ENCODE measurements at regions not wholly inside any gene's neighbourhood (a gene's known extent, or its start where the extent isn't known, plus 50 kb on each side); places are given as distances from the start of the nearest gene placed in this dataset.

- no peak for DNase-seq
Observed at GRCh38 chr13:74052402-74052928, 81.7 kb downstream of the KLF12 start.

DNA sequence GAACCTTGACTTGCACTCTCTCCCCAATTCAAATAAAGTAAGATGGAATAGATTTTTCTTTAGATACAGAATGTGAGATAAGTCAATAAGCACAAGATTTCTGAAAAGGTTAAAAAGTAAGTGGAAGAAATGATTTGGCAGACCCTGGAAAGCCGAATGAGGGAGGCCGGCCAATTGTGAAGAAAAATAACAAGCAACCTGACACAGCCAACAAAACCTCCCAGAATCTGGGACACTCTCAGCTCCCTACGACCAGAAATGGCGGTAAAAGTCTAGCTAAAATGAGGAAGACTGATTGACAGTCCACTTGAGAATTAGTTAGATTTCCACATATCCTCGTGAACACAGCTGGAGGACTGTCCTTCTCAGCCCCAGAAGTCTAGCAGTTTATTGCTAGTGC, 85.4 kb downstream of the KLF12 start:
- H3K9me3 ChIP-seq, result no peaks in the 10 kb centered on the region
- H3K36me3 ChIP-seq, result no peaks in the 10 kb centered on the region
- no peak for DNase-seq
- H3K27me3 ChIP-seq, result no peaks in the 10 kb centered on the region
- no peak overlapping the region for H3K4me3 ChIP-seq

More at GRCh38 chr13:74052402-74052928, 81.7 kb downstream of the KLF12 start:
- no peaks in the 10 kb centered on the region for H3K27me3 ChIP-seq
- no peaks in the 10 kb centered on the region for H3K36me3 ChIP-seq
- H3K9me3 ChIP-seq, result no peaks in the 10 kb centered on the region
- H3K4me3 ChIP-seq, result no peak overlapping the region

GRCh38 chr13:74047931-74048600, 86.1 kb downstream of the KLF12 start:
- Histone ChIP-seq H3K27me3 (no peaks in the 10 kb centered on the region), H3K9me3 (no peaks in the 10 kb centered on the region), H3K4me3 (no peak overlapping the region), H3K36me3 (no peaks in the 10 kb centered on the region)
- no peak for DNase-seq

DNA sequence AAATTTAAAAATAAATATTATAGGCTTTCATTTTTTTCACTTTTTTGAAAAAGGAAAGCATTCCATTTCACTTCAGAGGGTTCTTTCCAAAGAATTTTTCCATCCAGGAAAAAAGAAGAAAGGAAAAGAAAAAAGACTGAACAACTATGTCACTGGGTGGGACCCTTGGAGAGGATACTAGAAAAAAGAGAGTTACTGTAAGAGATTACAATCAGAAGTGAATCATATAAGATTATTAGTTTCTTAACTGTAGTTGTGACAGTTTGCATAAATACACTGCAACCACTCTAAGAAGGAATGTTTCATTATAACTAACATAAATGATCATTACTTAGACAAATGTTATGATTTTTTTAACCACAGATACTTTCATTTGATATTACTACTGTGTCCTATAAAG, 87.8 kb downstream of the KLF12 start:
- no peaks in the 10 kb centered on the region for H3K27me3 ChIP-seq
- H3K4me3 ChIP-seq, result no peak overlapping the region
- H3K9me3 ChIP-seq, result no peaks in the 10 kb centered on the region
- no peak for DNase-seq
- H3K36me3 ChIP-seq, result no peaks in the 10 kb centered on the region

- Histone ChIP-seq H3K27me3 (no peaks in the 10 kb centered on the region), H3K36me3 (no peaks in the 10 kb centered on the region), H3K9me3 (no peaks in the 10 kb centered on the region), H3K4me3 (no peak overlapping the region)
- DNase-seq, result no peak
Observed at GRCh38 chr13:74045583-74045982, 88.6 kb downstream of the KLF12 start.

GRCh38 chr13:74043237-74043636, 91.0 kb downstream of the KLF12 start:
- DNase-seq, result no peak

DNA sequence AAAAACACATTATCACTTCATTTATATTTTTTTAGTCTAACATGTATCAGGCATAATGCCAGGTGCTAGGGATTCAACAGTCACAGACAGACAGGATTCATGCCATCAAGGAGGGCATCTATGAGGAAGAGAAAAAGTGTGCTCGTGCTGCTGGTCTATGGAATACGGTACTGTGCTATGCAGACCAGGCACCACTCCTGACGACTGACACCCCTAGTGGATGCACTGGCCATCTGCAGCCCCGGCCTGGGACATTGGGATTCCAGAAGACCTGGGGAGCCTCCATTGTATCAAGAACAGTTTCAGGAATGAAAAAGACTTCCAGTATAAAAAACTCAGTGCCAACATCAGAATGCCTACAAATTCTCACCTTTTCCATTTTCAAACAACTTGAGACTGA, 94.0 kb downstream of the KLF12 start:
- no peaks in the 10 kb centered on the region for H3K36me3 ChIP-seq
- no peak overlapping the region for H3K4me3 ChIP-seq
- DNase-seq, result peak; percentile 38
- H3K27me3 ChIP-seq, result no peaks in the 10 kb centered on the region
- H3K9me3 ChIP-seq, result no peaks in the 10 kb centered on the region

More at GRCh38 chr13:74043237-74043636, 91.0 kb downstream of the KLF12 start:
- no peaks in the 10 kb centered on the region for H3K27me3 ChIP-seq
- H3K9me3 ChIP-seq, result no peaks in the 10 kb centered on the region
- no peaks in the 10 kb centered on the region for H3K36me3 ChIP-seq
- H3K4me3 ChIP-seq, result no peak overlapping the region

GRCh38 chr13:74039667-74040066, 94.5 kb downstream of the KLF12 start:
- H3K36me3 ChIP-seq, result no peaks in the 10 kb centered on the region
- DNase-seq, result no peak
- no peaks in the 10 kb centered on the region for H3K27me3 ChIP-seq
- H3K4me3 ChIP-seq, result no peak overlapping the region
- H3K9me3 ChIP-seq, result no peaks in the 10 kb centered on the region

DNA sequence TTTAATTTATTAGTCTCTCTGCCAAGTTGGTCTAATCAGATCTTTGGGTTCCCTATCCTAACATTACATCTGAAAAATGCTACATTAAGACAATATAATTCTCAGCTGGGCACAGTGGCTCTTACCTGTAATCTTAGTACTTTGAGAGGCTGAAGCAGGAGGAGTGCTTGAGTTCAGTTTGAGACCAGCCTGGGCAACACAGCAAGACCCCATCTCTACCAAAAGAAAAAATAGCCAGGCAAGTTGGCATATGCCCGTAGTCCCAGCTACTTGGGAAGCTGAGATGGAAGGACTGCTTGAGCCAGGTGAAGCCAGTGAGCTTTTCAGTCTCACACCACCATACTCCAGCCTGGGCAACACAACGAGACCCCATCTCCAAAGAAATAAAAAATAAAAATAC, 95.0 kb downstream of the KLF12 start:
- no peaks in the 10 kb centered on the region for H3K36me3 ChIP-seq
- no peaks in the 10 kb centered on the region for H3K27me3 ChIP-seq
- H3K9me3 ChIP-seq, result no peaks in the 10 kb centered on the region
- no peak overlapping the region for H3K4me3 ChIP-seq
- no peak for DNase-seq

DNA sequence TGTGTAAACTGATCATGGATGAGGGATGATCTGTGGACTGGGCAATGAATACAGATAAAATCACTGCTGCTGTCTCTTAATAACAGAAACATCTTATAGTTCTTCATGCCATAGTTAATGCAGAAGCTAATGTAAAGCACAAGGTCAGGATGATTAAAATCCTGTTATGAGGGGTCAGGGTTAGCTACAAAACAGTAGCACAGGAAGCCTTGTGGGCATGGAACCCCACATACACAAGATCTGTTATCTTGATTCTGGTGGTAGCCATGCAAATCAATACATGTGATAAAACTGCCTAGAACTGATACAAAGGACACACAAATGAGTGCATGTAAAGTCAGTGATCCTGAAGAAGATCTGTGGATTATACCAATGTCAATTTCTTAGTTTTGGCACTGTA, 96.4 kb downstream of the KLF12 start:
- no peaks in the 10 kb centered on the region for H3K27me3 ChIP-seq
- H3K4me3 ChIP-seq, result no peak overlapping the region
- DNase-seq, result no peak
- no peaks in the 10 kb centered on the region for H3K9me3 ChIP-seq
- H3K36me3 ChIP-seq, result no peaks in the 10 kb centered on the region

- H3K9me3 ChIP-seq, result no peaks in the 10 kb centered on the region
- H3K36me3 ChIP-seq, result no peaks in the 10 kb centered on the region
- DNase-seq, result no peak
Observed at GRCh38 chr13:74036373-74036772, 97.8 kb downstream of the KLF12 start.

GRCh38 chr13:74035896-74036295, 98.3 kb downstream of the KLF12 start:
- Histone ChIP-seq H3K9me3 (no peaks in the 10 kb centered on the region), H3K4me3 (no peak overlapping the region)

More at GRCh38 chr13:74036373-74036772, 97.8 kb downstream of the KLF12 start:
- Histone ChIP-seq H3K27me3 (no peaks in the 10 kb centered on the region), H3K4me3 (no peak overlapping the region)

GRCh38 chr13:74032325-74032724, 101.9 kb downstream of the KLF12 start:
- no peak overlapping the region for H3K4me3 ChIP-seq
- no peak for DNase-seq
- H3K36me3 ChIP-seq, result no peaks in the 10 kb centered on the region
- H3K9me3 ChIP-seq, result no peaks in the 10 kb centered on the region
- H3K27me3 ChIP-seq, result no peaks in the 10 kb centered on the region

More at GRCh38 chr13:74035896-74036295, 98.3 kb downstream of the KLF12 start:
- H3K36me3 ChIP-seq, result no peaks in the 10 kb centered on the region
- no peaks in the 10 kb centered on the region for H3K27me3 ChIP-seq
- no peak for DNase-seq

DNA sequence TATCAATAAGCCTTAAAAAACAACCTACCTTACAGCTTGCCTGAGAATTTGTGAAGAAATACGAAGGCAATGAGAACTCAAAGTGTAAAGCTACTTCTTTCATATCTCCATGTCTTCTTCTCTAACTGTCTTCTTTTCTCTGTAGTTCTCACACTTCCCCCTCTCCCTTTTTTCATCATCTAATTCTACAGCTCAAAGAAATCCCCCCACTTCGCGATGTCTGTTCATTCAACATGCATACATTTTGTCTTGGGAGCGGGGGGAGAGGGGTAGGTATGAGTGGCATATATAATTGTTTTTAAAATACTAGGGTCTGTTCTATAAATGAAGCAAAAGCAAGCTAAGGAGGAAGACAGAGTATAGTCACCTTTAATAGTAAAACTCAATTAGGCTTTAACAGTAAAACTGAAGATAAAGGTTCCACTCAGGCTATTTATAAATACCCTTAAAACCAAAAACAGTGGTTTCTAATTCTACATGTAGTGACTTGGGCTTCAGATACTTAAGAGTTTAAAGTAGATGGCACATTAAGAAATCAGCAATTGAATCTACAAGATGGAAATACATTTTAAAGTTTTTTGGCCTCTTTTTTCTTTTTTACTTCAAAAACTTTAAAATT, 106.9 kb downstream of the KLF12 start:
- Histone ChIP-seq H3K36me3 (no peaks in the 10 kb centered on the region), H3K9me3 (no peaks in the 10 kb centered on the region), H3K4me3 (no peak overlapping the region), H3K27me3 (no peaks in the 10 kb centered on the region)
- DNase-seq, result no peak

DNA sequence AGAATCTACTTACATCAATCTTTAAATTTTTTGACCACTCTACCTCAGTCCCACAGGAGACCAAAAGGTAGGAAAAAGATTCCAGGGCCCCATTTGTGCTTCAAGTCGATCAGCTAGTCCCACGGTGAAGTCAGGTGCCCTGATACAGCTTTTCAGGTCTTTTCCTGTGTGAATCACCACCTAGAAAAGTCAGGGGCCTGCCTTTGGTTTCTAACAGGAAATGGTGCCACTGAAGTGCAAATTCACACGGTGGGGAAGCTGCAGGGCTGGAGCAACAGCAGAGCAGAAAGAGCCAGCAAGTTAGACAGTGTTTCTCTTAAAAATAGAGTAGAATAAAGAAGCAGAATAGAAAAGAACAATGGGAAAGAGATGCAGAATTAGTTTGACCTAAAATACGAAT, 107.5 kb downstream of the KLF12 start:
- H3K4me3 ChIP-seq, result no peak overlapping the region
- H3K27me3 ChIP-seq, result no peaks in the 10 kb centered on the region
- no peaks in the 10 kb centered on the region for H3K9me3 ChIP-seq
- DNase-seq, result no peak
- H3K36me3 ChIP-seq, result no peaks in the 10 kb centered on the region

- Histone ChIP-seq H3K27me3 (no peaks in the 10 kb centered on the region), H3K36me3 (no peaks in the 10 kb centered on the region), H3K4me3 (no peak overlapping the region), H3K9me3 (no peaks in the 10 kb centered on the region)
- no peak for DNase-seq
Observed at GRCh38 chr13:74025369-74025768, 108.8 kb downstream of the KLF12 start.

DNA sequence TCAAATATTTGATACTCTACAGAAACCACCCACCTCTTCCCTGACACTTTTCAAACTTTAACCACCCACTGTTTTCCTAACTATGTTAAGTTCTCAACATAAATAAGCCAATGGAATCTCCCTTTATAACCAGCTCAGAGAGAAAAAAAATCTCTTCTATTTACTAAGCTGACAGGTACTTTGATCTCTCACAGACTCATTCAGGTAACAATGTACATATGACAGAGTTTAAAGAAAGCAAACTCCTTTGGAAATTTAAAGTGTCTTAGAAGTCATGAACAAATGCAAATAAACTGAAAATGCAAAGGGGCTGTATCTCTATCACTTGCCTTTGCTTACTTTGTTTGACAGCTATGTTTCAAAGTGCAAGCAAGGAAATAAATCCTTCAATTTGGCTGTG, 109.3 kb downstream of the KLF12 start:
- no peak overlapping the region for H3K4me3 ChIP-seq
- H3K9me3 ChIP-seq, result no peaks in the 10 kb centered on the region
- H3K27me3 ChIP-seq, result no peaks in the 10 kb centered on the region
- no peak for DNase-seq
- no peaks in the 10 kb centered on the region for H3K36me3 ChIP-seq

- H3K4me3 ChIP-seq, result no peak overlapping the region
- no peaks in the 10 kb centered on the region for H3K9me3 ChIP-seq
- H3K36me3 ChIP-seq, result no peaks in the 10 kb centered on the region
- H3K27me3 ChIP-seq, result no peaks in the 10 kb centered on the region
- DNase-seq, result no peak
Observed at GRCh38 chr13:74024314-74024713, 109.9 kb downstream of the KLF12 start.
